ENCODE measurements at regions not wholly inside any gene's neighbourhood (a gene's known extent, or its start where the extent isn't known, plus 50 kb on each side); places are given as distances from the start of the nearest gene placed in this dataset.

DNA sequence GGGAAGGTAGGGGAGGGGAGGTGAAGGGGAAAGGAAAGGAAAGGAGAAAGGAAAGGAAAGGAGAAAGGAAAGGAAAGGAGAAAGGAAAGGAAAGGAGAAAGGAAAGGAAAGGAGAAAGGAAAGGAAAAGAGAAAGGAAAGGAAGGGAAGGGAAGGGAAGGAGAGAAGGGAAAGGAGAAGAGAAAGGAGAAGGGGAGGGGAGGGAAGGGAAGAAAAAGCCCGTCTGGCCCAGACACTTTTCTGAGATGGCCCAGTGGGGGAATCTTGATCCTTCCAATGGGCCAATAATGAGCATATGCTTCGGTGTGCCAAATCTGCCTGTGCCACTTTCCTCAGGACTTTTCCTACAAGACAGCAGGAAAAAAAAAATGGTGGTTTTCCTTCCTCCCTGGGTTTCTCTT lies 64.5 kb downstream of the CH25H start:
- Histone ChIP-seq H3K27me3 (ENCODE audit: control insufficient read depth, insufficient read depth, low read length) (no peaks in the 10 kb centered on the region), H3K36me3 (ENCODE audit: control insufficient read depth, insufficient read depth, low read length) (no peaks in the 10 kb centered on the region), H3K4me3 (ENCODE audit: low read depth, low read length) (no peak overlapping the region)
- TF ChIP-seq, protein P1, sequence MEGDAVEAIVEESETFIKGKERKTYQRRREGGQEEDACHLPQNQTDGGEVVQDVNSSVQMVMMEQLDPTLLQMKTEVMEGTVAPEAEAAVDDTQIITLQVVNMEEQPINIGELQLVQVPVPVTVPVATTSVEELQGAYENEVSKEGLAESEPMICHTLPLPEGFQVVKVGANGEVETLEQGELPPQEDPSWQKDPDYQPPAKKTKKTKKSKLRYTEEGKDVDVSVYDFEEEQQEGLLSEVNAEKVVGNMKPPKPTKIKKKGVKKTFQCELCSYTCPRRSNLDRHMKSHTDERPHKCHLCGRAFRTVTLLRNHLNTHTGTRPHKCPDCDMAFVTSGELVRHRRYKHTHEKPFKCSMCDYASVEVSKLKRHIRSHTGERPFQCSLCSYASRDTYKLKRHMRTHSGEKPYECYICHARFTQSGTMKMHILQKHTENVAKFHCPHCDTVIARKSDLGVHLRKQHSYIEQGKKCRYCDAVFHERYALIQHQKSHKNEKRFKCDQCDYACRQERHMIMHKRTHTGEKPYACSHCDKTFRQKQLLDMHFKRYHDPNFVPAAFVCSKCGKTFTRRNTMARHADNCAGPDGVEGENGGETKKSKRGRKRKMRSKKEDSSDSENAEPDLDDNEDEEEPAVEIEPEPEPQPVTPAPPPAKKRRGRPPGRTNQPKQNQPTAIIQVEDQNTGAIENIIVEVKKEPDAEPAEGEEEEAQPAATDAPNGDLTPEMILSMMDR (IDR thresholded peaks at IDR 0.05; ENCODE audit: insufficient read depth, low read length, poor library complexity, severe bottlenecking), result no peak
- no peak for DNase-seq (ENCODE audit: low read depth)

DNA sequence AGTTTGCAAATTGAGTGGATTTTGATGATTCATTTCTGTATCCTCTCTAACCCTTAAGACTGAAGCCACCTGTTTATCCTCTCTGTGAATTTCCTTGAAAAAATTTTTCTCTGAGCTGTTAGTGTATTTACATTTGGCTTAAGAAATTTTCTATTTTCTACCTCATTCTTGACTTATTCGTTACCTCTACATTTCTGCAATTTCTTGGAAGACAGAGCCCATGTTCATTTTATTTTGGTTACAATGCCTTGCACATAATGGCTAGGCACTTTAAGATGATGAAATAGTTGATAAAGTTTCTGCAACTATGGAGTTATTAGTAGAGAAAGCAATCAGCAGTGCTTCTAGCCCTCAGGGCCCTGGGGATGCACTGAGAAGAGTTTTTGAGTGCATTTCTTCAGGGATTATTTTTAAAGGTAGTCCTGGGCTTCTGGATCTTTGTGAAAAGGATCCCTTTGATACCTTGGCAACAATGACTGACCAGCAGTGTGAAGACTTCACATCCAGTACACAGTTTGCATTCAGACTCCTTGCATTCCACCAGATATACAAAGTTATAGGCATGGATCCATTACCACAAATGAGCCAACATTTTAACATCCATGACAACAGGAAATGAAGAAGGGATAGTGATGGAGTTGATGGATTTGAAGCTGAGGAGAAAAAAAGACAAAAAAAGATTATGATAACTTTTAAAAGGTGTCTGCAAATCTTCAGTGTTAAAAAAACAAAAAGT lies 68.2 kb downstream of the CH25H start:
- DNase-seq (ENCODE audit: low read depth), result no peak
- TF ChIP-seq, protein P1 (IDR thresholded peaks at IDR 0.05; ENCODE audit: insufficient read depth, low read length, poor library complexity, severe bottlenecking), result no peak
- no peak overlapping the region for H3K4me3 ChIP-seq (ENCODE audit: low read depth, low read length)
- no peaks in the 10 kb centered on the region for H3K36me3 ChIP-seq (ENCODE audit: control insufficient read depth, insufficient read depth, low read length)
- no peaks in the 10 kb centered on the region for H3K27me3 ChIP-seq (ENCODE audit: control insufficient read depth, insufficient read depth, low read length)

DNA sequence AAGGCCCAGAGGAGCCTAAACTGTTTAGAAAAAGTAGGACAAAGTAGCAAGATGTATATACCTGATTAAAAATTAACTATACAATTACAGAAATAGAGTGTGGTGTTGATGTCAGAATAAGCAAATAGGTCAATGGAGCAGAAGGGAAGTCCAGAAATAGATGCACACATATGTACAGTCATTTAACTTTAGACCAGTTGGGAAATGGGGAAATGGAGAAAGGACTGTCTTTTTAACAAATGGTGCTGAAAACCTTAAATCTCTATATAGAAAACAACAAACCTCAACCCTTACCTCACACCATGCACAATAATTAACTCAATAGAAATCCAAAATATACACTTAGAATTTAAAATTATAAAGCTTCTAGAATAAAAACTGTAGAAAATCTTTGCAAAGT lies 72.2 kb downstream of the CH25H start:
- H3K4me3 ChIP-seq (ENCODE audit: low read depth, low read length), result no peak overlapping the region
- TF ChIP-seq, protein P1 (IDR thresholded peaks at IDR 0.05; ENCODE audit: insufficient read depth, low read length, poor library complexity, severe bottlenecking), result no peak
- no peaks in the 10 kb centered on the region for H3K27me3 ChIP-seq (ENCODE audit: control insufficient read depth, insufficient read depth, low read length)

DNA sequence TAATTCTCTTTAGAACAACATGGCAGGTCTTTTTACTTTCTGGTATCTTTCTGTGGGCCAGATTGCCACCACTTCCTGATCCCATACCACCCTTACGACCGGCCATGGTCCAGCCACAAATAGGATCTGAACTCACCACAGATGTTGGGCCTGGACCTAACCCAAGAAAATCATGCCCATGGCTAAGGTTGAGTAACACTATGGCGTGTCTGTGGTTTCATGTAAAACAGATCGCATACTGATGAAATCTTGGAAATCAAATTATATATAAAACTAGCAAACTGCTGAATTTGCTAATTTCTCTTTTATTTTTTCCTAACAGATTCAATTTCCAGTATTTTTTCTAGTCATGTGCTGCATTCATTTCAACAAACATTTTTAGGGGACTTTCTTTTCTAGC lies 77.2 kb downstream of the CH25H start:
- no peaks in the 10 kb centered on the region for H3K36me3 ChIP-seq (ENCODE audit: control insufficient read depth, insufficient read depth, low read length)
- DNase-seq (ENCODE audit: low read depth), result peak; percentile 14
- H3K4me3 ChIP-seq (ENCODE audit: low read depth, low read length), result no peak overlapping the region
- no peaks in the 10 kb centered on the region for H3K27me3 ChIP-seq (ENCODE audit: control insufficient read depth, insufficient read depth, low read length)
- TF ChIP-seq, protein P1 (IDR thresholded peaks at IDR 0.05; ENCODE audit: insufficient read depth, low read length, poor library complexity, severe bottlenecking), result no peak

More for the DNA sequence above, 72.2 kb downstream of the CH25H start:
- no peaks in the 10 kb centered on the region for H3K36me3 ChIP-seq (ENCODE audit: control insufficient read depth, insufficient read depth, low read length)
- no peak for DNase-seq (ENCODE audit: low read depth)

DNA sequence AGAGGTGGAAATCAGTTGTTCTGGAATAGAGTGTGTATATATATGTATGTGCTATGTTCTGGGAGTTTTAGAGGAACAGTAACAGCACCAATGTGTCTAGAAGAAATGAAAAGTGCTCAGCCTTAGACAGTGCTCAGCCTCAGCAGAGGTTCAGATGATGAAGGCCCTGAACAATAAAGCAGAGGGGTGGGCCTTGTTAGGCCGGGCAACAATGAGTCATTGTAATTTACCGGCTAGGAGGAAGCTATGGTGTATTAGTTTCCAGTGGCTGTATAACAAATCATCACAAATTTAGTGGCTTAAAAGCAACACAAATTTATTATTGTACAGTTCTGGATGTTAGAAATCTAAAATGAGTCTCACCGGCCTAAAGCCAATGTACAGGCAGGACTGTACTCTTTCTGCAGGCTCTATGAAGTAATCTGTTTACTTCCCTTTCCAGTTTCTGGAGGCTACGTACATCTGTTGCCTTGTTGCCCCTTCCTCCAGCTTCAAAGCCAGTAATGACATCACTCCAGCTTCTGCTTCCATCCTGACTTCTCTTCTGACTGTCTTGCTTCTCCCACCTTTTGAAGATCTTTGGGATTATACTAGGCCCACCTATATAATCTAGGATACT lies 84.6 kb downstream of the CH25H start:
- TF ChIP-seq, protein P1 (IDR thresholded peaks at IDR 0.05; ENCODE audit: insufficient read depth, low read length, poor library complexity, severe bottlenecking), result no peak
- no peaks in the 10 kb centered on the region for H3K36me3 ChIP-seq (ENCODE audit: control insufficient read depth, insufficient read depth, low read length)
- H3K27me3 ChIP-seq (ENCODE audit: control insufficient read depth, insufficient read depth, low read length), result no peaks in the 10 kb centered on the region
- peak; percentile 4 for DNase-seq (ENCODE audit: low read depth)
- H3K4me3 ChIP-seq (ENCODE audit: low read depth, low read length), result no peak overlapping the region

DNA sequence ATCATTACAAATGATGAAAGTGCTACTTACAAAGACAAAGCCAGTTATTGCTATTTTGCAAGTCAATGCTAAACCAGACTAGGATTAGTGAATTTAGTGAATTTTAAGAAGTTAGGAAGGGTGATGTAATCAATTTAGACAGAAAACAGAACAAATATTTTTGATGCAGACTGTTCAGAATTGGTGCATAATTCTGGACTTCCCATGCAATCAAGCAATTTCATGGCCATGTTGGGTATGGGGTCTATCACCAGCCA lies 85.4 kb downstream of the CH25H start:
- Histone ChIP-seq H3K27me3 (ENCODE audit: control insufficient read depth, insufficient read depth, low read length) (no peaks in the 10 kb centered on the region), H3K4me3 (ENCODE audit: low read depth, low read length) (no peak overlapping the region), H3K36me3 (ENCODE audit: control insufficient read depth, insufficient read depth, low read length) (no peaks in the 10 kb centered on the region)
- TF ChIP-seq, protein P1 (IDR thresholded peaks at IDR 0.05; ENCODE audit: insufficient read depth, low read length, poor library complexity, severe bottlenecking), result no peak
- DNase-seq (ENCODE audit: low read depth), result no peak

Data from kidney epithelial cell (primary cell).